Neural crest cell (in vitro differentiated cells): ENCODE measurements at regions not wholly inside any gene's neighbourhood (a gene's known extent, or its start where the extent isn't known, plus 50 kb on each side); places are given as distances from the start of the nearest gene placed in this dataset.

Experiments used
- DNase-seq: peaks from one replicate; pipeline ENCODE4 v3.0.0; 2021; ENCODE audit warnings: low read depth, mixed read lengths, low spot score
- H3K27ac Mint-ChIP-seq: one replicate; pipeline ENCODE4 v1.8.0; 2021; ENCODE audit warnings: mild to moderate bottlenecking, mixed read lengths; ENCODE audit not compliant: unreplicated experiment
- H3K27me3 Mint-ChIP-seq: 2 replicates; pipeline ENCODE4 v1.8.0; 2021; ENCODE audit warnings: low read depth, mild to moderate bottlenecking, mixed read lengths
- H3K36me3 Mint-ChIP-seq: 2 replicates; pipeline ENCODE4 v1.8.0; 2021; ENCODE audit warnings: low read depth, mild to moderate bottlenecking, mixed read lengths
- H3K4me1 Mint-ChIP-seq: 2 replicates; pipeline ENCODE4 v1.8.0; 2021; ENCODE audit warnings: mixed read lengths
- H3K4me3 Mint-ChIP-seq: one replicate; pipeline ENCODE4 v1.8.0; 2021; ENCODE audit warnings: mild to moderate bottlenecking, mixed read lengths
- H3K9me3 Mint-ChIP-seq: 2 replicates; pipeline ENCODE4 v1.8.0; 2021; ENCODE audit warnings: mixed read lengths
- TF ChIP-seq, protein P1 (sequence below): fragments of 200-600 bp; sonication (generic); conservative IDR thresholded peaks from 2 replicates; pipeline ENCODE4 v1.5.0; 2021; ENCODE audit warnings: antibody characterized with exemption, mild to moderate bottlenecking

DNA sequence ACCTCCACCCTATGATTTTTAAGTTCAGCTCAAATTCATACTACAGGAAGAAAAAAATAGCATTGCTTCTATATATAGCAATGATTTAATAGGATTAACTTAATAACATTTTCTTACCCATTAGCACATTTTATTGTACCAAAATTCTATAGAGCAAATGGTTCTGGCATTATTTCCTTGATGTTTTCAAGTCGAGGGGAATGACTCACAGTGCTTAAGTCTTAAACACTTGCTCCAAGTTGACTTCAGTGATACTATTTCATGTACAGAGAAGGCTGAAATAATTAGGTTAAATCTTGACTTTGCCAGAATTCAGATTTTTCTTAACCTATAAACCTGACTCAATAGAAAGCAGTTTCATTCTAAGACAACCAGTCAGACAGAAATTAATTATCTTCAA lies 1133.8 kb downstream of the SORCS3 start:
- no peak overlapping the region for H3K27ac Mint-ChIP-seq
- TF ChIP-seq, protein P1, sequence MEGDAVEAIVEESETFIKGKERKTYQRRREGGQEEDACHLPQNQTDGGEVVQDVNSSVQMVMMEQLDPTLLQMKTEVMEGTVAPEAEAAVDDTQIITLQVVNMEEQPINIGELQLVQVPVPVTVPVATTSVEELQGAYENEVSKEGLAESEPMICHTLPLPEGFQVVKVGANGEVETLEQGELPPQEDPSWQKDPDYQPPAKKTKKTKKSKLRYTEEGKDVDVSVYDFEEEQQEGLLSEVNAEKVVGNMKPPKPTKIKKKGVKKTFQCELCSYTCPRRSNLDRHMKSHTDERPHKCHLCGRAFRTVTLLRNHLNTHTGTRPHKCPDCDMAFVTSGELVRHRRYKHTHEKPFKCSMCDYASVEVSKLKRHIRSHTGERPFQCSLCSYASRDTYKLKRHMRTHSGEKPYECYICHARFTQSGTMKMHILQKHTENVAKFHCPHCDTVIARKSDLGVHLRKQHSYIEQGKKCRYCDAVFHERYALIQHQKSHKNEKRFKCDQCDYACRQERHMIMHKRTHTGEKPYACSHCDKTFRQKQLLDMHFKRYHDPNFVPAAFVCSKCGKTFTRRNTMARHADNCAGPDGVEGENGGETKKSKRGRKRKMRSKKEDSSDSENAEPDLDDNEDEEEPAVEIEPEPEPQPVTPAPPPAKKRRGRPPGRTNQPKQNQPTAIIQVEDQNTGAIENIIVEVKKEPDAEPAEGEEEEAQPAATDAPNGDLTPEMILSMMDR: no peak
- H3K4me1 Mint-ChIP-seq: peaks cover 4% of the 10 kb centered on the region
- no peaks in the 10 kb centered on the region for H3K27me3 Mint-ChIP-seq
- no peak for DNase-seq
- H3K9me3 Mint-ChIP-seq: no peaks in the 10 kb centered on the region
- H3K36me3 Mint-ChIP-seq: no peaks in the 10 kb centered on the region
- H3K4me3 Mint-ChIP-seq: no peak overlapping the region

DNA sequence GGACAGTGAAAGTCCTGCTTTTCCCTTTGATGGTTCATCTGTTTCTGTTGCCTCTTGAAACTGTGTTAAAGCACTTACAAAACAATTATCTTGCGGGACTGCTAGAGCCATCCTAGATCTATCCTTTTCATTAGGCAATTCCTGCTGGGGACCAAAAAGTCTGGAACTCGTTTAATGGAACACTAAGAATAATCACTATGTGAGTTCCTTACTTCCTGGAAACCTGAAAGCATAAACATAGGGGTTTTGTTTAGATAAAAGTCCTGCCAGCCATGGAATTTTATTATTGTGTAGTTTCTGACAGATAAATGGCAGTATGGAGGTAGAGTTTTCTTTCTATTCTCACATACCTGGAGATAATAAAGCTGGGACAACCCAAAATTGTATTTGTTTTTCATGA lies 1133.3 kb downstream of the SORCS3 start:
- TF ChIP-seq, protein P1: no peak
- Mint-ChIP-seq H3K27me3 (no peaks in the 10 kb centered on the region), H3K27ac (no peak overlapping the region), H3K9me3 (no peaks in the 10 kb centered on the region), H3K4me1 (peaks cover 4% of the 10 kb centered on the region), H3K4me3 (no peak overlapping the region), H3K36me3 (no peaks in the 10 kb centered on the region)
- DNase-seq: no peak

DNA sequence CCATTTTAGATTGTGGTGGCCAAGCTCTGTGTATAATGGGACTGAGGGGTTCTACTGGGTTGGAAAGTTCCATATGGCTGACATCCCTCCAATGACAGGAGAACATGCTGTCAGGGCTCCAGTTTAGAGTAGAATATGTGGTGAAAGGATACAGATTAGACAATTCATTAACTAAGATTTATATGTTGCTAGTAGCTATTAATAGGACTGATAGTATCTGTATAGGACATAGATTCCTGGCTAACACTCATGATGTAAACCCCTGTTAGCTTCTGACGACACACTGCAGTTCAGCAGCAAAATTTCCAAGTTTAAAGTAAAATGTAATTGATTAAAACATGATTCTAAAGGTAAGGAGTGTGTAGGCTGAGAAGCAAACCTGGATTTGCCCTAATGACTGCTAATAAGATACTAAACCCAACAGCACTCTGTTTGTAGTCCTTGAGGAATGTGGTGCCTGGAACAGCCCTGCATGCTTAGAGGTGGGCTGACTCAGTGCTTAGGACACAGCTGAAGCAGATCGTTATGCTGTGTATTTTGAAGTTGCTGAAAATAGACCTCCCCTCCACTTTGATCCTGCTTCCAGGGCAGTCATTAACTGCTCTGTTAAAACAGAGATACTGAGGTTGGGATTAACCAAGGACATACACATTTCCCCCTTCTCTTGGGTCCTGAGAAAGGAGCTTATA lies 1129.6 kb downstream of the SORCS3 start:
- TF ChIP-seq, protein P1: no peak
- H3K4me1 Mint-ChIP-seq: peaks cover 4% of the 10 kb centered on the region
- no peak overlapping the region for H3K4me3 Mint-ChIP-seq
- H3K27me3 Mint-ChIP-seq: peaks cover 3% of the 10 kb centered on the region
- H3K9me3 Mint-ChIP-seq: no peaks in the 10 kb centered on the region
- no peaks in the 10 kb centered on the region for H3K36me3 Mint-ChIP-seq
- no peak overlapping the region for H3K27ac Mint-ChIP-seq
- no peak for DNase-seq

DNA sequence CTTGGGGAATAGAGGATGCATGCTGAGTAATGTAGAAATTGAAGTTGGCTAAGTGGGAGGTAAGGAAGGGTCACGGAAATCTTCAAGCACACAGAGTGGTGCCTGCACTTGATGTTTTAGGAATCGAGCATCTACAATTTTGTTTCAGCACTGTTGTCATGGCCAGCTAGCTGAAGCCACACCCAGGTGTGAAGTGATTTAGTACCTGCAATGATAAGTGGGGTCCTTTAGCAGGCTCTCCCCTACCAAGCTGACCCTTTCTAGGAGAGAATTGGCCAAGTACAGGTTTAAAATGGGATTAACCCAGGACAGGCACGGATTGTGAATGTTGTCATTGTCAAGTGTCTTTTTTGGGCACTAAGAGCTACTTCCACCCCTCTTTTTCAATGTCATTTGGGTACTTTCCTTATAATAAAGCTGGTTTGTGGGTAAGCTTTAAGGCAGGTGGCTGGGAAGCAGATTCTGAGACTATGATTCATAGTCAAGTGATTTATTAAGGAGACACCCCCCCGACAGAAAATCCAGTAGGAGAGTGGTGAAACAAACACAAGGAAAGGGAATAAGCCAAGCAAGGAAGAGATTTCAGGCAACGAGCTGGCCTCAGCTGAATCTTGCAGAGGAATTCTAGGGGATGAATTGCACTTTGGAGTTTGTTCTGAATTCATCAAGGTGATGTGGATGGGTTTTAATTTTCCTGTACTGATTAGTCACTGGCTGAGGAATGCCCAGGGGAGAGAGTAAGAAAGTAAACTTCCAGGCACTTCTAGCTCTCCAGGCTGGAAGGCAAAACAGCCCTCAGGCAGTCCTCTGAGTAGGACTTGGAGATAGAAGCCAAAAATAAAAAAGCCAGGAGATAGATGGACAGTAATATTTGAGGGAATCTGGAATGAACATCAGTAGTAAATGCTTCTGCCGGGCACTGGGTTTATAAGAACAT lies 1128.4 kb downstream of the SORCS3 start:
- H3K4me1 Mint-ChIP-seq: peaks cover 4% of the 10 kb centered on the region
- H3K9me3 Mint-ChIP-seq: no peaks in the 10 kb centered on the region
- no peak for DNase-seq
- H3K36me3 Mint-ChIP-seq: no peaks in the 10 kb centered on the region
- H3K27me3 Mint-ChIP-seq: peaks cover 3% of the 10 kb centered on the region
- no peak overlapping the region for H3K4me3 Mint-ChIP-seq
- TF ChIP-seq, protein P1: no peak
- H3K27ac Mint-ChIP-seq: no peak overlapping the region

DNA sequence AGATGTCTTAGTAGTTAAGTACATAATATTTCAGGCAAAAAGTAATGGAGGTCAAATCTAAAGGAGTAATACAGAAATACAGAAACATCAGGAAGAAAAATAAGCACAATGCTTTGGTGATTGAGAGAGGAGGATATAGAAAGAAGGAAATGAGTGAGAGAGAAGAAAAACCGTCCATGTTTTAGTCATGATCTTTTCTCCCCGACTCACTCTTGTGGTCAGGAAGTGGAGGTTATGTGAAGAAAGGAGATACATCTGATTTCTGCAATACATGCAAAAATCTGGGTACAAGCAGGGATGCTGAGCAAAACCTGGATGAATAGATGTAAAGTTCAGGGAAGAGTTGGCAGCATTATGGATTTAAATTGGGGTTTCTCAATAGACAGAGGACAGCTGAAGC lies 1122.5 kb downstream of the SORCS3 start:
- Mint-ChIP-seq H3K4me3 (no peak overlapping the region), H3K9me3 (no peaks in the 10 kb centered on the region), H3K36me3 (no peaks in the 10 kb centered on the region), H3K4me1 (no peaks in the 10 kb centered on the region), H3K27ac (no peak overlapping the region), H3K27me3 (no peaks in the 10 kb centered on the region)
- TF ChIP-seq, protein P1: no peak
- DNase-seq: no peak
